Liver (tissue), 3 donors: ENCODE measurements at regions not wholly inside any gene's neighbourhood (a gene's known extent, or its start where the extent isn't known, plus 50 kb on each side); places are given as distances from the start of the nearest gene placed in this dataset.

Source experiments
- CTCF ChIP-seq: fragments of 150-350 bp; IDR thresholded peaks from 2 replicates; pipeline ENCODE4 v1.5.1; 2017; ENCODE audit warnings: improper control_type of control experiment, low read depth, low read length; ENCODE audit not compliant: missing input control
- EGR1 ChIP-seq, 2 donors: IDR thresholded peaks; 2 replicates each; pipeline ENCODE4 v1.6.1; 2016 to 2018; ENCODE audit warnings: antibody characterized with exemption in 2 of 2, low read depth in 2 of 2
- FOXA2 ChIP-seq: IDR thresholded peaks from 2 replicates; pipeline ENCODE4 v1.6.1; 2016; ENCODE audit warnings: antibody characterized with exemption
- GABPA ChIP-seq, 2 donors: IDR thresholded peaks in 1 of 2; conservative IDR thresholded peaks in 1 of 2; 2 replicates each; pipeline ENCODE4 v1.6.1; 2016; ENCODE audit warnings: antibody characterized with exemption in 2 of 2, mild to moderate bottlenecking in 1 of 2, moderate library complexity in 1 of 2
- JUND ChIP-seq, 2 donors: IDR thresholded peaks; 2 replicates each; pipeline ENCODE4 v1.6.1; 2016; ENCODE audit warnings: antibody characterized with exemption in 2 of 2
- RAD21 ChIP-seq, 2 donors: IDR thresholded peaks; 2 replicates each; pipeline ENCODE4 v1.6.1; 2016; ENCODE audit warnings: antibody characterized with exemption in 2 of 2, mild to moderate bottlenecking in 2 of 2
- REST ChIP-seq: IDR thresholded peaks from 2 replicates; pipeline ENCODE4 v1.6.1; 2016; ENCODE audit warnings: antibody characterized with exemption, mild to moderate bottlenecking
- RXRA ChIP-seq, 2 donors: IDR thresholded peaks; 2 replicates each; pipeline ENCODE4 v1.6.1; 2017 to 2018; ENCODE audit warnings: antibody characterized with exemption in 2 of 2, mild to moderate bottlenecking in 1 of 2
- SP1 ChIP-seq: IDR thresholded peaks from 2 replicates; pipeline ENCODE4 v1.6.1; 2018; ENCODE audit warnings: antibody characterized with exemption, mild to moderate bottlenecking
- TAF1 ChIP-seq: conservative IDR thresholded peaks from 2 replicates; pipeline ENCODE4 v1.6.1; 2016; ENCODE audit warnings: antibody characterized with exemption, mild to moderate bottlenecking
- YY1 ChIP-seq: IDR thresholded peaks from 2 replicates; pipeline ENCODE4 v1.6.1; 2016; ENCODE audit warnings: antibody characterized with exemption, mild to moderate bottlenecking
- TF ChIP-seq, protein P1 (sequence below): IDR thresholded peaks from 2 replicates; pipeline ENCODE4 v1.6.1; 2016; ENCODE audit warnings: antibody characterized with exemption
- TF ChIP-seq, protein P2 (sequence below): IDR thresholded peaks from 2 replicates; pipeline ENCODE4 v1.6.1; 2016; ENCODE audit warnings: antibody characterized with exemption
- donor health status: healthy.
- donor health status: healthy.

DNA sequence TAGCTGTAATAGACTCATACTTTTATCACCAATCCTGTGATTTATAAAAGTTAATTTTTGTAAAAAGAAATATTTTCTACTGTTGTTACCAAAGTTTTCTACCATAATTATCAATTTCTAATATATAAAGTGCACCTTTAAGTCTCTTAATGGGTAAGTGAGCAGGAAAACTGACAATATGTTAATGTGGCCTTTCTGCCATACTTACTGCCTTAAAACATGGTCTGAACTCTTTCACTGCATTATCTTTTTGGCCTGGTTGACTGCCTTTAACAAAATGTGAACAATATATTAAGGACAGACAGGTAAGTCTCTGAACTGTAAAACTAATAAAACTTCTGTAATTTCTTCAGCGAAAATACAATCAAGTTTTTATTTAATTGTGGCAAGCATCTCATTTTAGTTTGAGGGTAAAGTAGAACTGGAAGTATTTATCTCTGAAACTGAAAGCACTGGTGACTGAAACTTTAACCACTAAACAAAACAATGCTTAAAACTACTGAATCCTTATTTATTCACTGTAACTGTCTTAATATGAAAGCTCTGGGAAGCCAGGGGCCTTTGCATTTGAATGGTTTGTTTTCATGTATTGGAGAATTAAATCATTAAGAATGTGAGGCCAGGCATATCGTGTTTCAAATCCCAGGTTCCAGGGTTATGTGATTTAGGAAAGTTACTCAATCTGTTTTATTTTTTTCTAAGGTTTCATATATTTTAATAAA lies 948.8 kb upstream of the POT1 start:
- TF ChIP-seq, protein P1, sequence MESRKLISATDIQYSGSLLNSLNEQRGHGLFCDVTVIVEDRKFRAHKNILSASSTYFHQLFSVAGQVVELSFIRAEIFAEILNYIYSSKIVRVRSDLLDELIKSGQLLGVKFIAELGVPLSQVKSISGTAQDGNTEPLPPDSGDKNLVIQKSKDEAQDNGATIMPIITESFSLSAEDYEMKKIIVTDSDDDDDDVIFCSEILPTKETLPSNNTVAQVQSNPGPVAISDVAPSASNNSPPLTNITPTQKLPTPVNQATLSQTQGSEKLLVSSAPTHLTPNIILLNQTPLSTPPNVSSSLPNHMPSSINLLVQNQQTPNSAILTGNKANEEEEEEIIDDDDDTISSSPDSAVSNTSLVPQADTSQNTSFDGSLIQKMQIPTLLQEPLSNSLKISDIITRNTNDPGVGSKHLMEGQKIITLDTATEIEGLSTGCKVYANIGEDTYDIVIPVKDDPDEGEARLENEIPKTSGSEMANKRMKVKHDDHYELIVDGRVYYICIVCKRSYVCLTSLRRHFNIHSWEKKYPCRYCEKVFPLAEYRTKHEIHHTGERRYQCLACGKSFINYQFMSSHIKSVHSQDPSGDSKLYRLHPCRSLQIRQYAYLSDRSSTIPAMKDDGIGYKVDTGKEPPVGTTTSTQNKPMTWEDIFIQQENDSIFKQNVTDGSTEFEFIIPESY, result no peak
- no peak for TF ChIP-seq REST
- no peak for TF ChIP-seq CTCF
- TF ChIP-seq, protein P2, sequence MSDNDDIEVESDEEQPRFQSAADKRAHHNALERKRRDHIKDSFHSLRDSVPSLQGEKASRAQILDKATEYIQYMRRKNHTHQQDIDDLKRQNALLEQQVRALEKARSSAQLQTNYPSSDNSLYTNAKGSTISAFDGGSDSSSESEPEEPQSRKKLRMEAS, result no peak
- no peak for TF ChIP-seq RXRA (IDR thresholded peaks at IDR 0.05)
- TF ChIP-seq TAF1, result no peak
- no peak for TF ChIP-seq JUND (IDR thresholded peaks at IDR 0.05)
- TF ChIP-seq RAD21 (IDR thresholded peaks at IDR 0.05), result no peak
- no peak for TF ChIP-seq GABPA (IDR thresholded peaks at IDR 0.05 in 1 of 2, conservative IDR thresholded peaks at IDR 0.05 in 1 of 2)
- TF ChIP-seq SP1, result no peak
- TF ChIP-seq YY1, result no peak
- no peak for TF ChIP-seq FOXA2
- TF ChIP-seq EGR1 (IDR thresholded peaks at IDR 0.05; ENCODE audit: low read depth in 2 of 2), result no peak
